ENCODE measurements at regions not wholly inside any gene's neighbourhood (a gene's known extent, or its start where the extent isn't known, plus 50 kb on each side); places are given as distances from the start of the nearest gene placed in this dataset.

GRCh38 chr14:98721061-98721460 lies 550.9 kb downstream of the BCL11B start:
- H3K27ac ChIP-seq: no peak overlapping the region
- TF ChIP-seq, protein P1, sequence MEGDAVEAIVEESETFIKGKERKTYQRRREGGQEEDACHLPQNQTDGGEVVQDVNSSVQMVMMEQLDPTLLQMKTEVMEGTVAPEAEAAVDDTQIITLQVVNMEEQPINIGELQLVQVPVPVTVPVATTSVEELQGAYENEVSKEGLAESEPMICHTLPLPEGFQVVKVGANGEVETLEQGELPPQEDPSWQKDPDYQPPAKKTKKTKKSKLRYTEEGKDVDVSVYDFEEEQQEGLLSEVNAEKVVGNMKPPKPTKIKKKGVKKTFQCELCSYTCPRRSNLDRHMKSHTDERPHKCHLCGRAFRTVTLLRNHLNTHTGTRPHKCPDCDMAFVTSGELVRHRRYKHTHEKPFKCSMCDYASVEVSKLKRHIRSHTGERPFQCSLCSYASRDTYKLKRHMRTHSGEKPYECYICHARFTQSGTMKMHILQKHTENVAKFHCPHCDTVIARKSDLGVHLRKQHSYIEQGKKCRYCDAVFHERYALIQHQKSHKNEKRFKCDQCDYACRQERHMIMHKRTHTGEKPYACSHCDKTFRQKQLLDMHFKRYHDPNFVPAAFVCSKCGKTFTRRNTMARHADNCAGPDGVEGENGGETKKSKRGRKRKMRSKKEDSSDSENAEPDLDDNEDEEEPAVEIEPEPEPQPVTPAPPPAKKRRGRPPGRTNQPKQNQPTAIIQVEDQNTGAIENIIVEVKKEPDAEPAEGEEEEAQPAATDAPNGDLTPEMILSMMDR (conservative IDR thresholded peaks at IDR 0.05): no peak
- no peak for TF ChIP-seq ZFX (IDR thresholded peaks at IDR 0.05)

GRCh38 chr14:98724734-98725133 lies 547.3 kb downstream of the BCL11B start:
- H3K27ac ChIP-seq: no peak overlapping the region
- TF ChIP-seq ZFX (IDR thresholded peaks at IDR 0.05): no peak
- TF ChIP-seq, protein P1 (conservative IDR thresholded peaks at IDR 0.05): no peak

- TF ChIP-seq, protein P1 (conservative IDR thresholded peaks at IDR 0.05): no peak
- TF ChIP-seq ZFX (IDR thresholded peaks at IDR 0.05): no peak
- H3K27ac ChIP-seq: no peak overlapping the region
These were observed 546.8 kb downstream of the BCL11B start for GRCh38 chr14:98725191-98725590.

DNA sequence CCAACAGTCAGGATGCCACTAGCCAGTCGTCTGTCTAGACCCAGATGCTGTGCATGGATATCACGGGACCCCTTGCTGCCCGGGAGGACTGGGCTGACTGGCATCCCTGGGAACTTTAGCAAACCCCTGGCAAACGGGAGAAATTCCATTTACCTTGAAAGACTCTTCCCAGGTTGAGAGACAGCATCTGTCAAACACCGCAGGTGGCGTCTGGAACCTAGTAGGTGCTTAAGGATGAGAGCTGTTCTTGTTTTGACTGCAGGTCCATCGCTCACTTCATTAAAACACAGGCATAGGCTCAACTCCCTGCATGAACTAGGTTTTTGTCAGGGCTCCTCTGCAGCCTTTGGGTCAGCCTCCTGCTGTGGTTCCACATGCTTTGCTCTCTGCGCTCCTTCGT lies 546.3 kb downstream of the BCL11B start:
- no peak overlapping the region for H3K27ac ChIP-seq
- TF ChIP-seq, protein P1 (conservative IDR thresholded peaks at IDR 0.05): no peak
- no peak for TF ChIP-seq ZFX (IDR thresholded peaks at IDR 0.05)

GRCh38 chr14:98726585-98727405 lies 545.2 kb downstream of the BCL11B start:
- no peak for TF ChIP-seq ZFX (IDR thresholded peaks at IDR 0.05)
- TF ChIP-seq, protein P1 (conservative IDR thresholded peaks at IDR 0.05): no peak
- H3K27ac ChIP-seq: no peak overlapping the region

- H3K27ac ChIP-seq: no peak overlapping the region
- TF ChIP-seq, protein P1 (conservative IDR thresholded peaks at IDR 0.05): no peak
- no peak for TF ChIP-seq ZFX (IDR thresholded peaks at IDR 0.05)
These were observed 544.0 kb downstream of the BCL11B start for GRCh38 chr14:98728024-98728423.

DNA sequence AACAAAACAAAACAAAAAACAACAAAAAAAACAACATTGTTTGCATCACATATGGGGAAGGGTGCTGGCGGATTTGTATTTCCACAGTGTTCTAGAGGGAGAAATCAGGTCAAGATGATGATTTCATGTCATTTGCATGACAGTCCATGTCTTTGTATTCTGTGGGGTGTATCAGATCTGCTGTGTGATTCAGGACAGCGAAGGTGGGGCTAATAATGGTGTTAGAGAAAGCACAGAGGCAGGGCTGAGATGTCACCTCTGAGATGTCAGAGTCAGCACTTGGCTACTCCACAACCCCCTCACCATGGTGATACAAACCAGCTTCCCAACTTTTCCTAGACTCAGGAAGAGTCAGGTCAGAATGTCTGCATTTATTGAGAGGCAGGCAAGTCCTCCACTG lies 543.2 kb downstream of the BCL11B start:
- H3K27ac ChIP-seq: no peak overlapping the region
- TF ChIP-seq, protein P1 (conservative IDR thresholded peaks at IDR 0.05): no peak
- TF ChIP-seq ZFX (IDR thresholded peaks at IDR 0.05): no peak
